ENCODE measurements at regions not wholly inside any gene's neighbourhood (a gene's known extent, or its start where the extent isn't known, plus 50 kb on each side); places are given as distances from the start of the nearest gene placed in this dataset.

DNA sequence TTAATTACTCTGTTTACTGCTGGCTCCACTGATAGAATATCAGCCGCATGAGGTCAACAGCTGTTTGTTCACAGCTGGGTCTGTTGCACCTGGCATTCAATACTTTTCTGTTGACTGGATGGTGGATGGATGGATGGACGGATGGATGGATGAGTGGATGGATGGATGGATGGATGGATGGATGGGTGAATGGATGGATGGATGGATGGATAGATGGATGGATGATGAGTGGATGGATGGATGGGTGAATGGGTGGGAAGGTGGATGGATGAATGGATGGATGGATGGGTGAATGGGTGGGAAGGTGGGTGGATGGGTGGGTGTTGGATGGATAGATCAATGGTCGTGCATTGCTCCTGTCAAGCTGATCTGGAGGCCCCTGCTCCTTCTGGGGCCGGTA lies 422.2 kb upstream of the SULF2 start (continued):
- TF ChIP-seq, protein P1, sequence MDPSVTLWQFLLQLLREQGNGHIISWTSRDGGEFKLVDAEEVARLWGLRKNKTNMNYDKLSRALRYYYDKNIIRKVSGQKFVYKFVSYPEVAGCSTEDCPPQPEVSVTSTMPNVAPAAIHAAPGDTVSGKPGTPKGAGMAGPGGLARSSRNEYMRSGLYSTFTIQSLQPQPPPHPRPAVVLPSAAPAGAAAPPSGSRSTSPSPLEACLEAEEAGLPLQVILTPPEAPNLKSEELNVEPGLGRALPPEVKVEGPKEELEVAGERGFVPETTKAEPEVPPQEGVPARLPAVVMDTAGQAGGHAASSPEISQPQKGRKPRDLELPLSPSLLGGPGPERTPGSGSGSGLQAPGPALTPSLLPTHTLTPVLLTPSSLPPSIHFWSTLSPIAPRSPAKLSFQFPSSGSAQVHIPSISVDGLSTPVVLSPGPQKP (IDR thresholded peaks at IDR 0.05; ENCODE audit: low read depth, low read length) = no peak
- TF ChIP-seq ZBED1 (IDR thresholded peaks at IDR 0.05; ENCODE audit: borderline replicate concordance) (no peak), BMI1 (IDR thresholded peaks at IDR 0.05; ENCODE audit: borderline replicate concordance) (no peak), POU2F2 (IDR thresholded peaks at IDR 0.05; ENCODE audit: borderline replicate concordance, low read depth, low read length) (no peak), RB1 (IDR thresholded peaks at IDR 0.05; ENCODE audit: borderline replicate concordance) (no peak), FOS (IDR thresholded peaks at IDR 0.05; ENCODE audit: borderline replicate concordance, extremely low read depth, insufficient read length) (no peak), MEF2B (IDR thresholded peaks at IDR 0.05; ENCODE audit: partially characterized antibody, poor library complexity, severe bottlenecking) (no peak), SMAD1 (IDR thresholded peaks at IDR 0.05; ENCODE audit: low read depth, partially characterized antibody) (no peak), CBFB (IDR thresholded peaks at IDR 0.05; ENCODE audit: low read depth) (no peak)
- TF ChIP-seq, protein P2, sequence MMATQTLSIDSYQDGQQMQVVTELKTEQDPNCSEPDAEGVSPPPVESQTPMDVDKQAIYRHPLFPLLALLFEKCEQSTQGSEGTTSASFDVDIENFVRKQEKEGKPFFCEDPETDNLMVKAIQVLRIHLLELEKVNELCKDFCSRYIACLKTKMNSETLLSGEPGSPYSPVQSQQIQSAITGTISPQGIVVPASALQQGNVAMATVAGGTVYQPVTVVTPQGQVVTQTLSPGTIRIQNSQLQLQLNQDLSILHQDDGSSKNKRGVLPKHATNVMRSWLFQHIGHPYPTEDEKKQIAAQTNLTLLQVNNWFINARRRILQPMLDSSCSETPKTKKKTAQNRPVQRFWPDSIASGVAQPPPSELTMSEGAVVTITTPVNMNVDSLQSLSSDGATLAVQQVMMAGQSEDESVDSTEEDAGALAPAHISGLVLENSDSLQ (IDR thresholded peaks at IDR 0.05) = no peak
- TF ChIP-seq, protein P3, sequence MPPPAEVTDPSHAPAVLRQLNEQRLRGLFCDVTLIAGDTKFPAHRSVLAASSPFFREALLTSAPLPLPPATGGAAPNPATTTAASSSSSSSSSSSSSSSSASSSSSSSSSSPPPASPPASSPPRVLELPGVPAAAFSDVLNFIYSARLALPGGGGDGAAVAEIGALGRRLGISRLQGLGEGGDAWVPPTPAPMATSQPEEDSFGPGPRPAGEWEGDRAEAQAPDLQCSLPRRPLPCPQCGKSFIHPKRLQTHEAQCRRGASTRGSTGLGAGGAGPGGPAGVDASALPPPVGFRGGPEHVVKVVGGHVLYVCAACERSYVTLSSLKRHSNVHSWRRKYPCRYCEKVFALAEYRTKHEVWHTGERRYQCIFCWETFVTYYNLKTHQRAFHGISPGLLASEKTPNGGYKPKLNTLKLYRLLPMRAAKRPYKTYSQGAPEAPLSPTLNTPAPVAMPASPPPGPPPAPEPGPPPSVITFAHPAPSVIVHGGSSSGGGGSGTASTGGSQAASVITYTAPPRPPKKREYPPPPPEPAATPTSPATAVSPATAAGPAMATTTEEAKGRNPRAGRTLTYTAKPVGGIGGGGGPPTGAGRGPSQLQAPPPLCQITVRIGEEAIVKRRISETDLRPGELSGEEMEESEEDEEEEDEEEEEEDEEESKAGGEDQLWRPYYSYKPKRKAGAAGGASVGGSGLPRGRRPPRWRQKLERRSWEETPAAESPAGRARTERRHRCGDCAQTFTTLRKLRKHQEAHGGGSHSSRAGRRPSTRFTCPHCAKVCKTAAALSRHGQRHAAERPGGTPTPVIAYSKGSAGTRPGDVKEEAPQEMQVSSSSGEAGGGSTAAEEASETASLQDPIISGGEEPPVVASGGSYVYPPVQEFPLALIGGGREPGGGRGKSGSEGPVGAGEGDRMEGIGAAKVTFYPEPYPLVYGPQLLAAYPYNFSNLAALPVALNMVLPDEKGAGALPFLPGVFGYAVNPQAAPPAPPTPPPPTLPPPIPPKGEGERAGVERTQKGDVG (CRISPR knock-in tag; IDR thresholded peaks at IDR 0.05) = no peak
- TF ChIP-seq, protein P4, sequence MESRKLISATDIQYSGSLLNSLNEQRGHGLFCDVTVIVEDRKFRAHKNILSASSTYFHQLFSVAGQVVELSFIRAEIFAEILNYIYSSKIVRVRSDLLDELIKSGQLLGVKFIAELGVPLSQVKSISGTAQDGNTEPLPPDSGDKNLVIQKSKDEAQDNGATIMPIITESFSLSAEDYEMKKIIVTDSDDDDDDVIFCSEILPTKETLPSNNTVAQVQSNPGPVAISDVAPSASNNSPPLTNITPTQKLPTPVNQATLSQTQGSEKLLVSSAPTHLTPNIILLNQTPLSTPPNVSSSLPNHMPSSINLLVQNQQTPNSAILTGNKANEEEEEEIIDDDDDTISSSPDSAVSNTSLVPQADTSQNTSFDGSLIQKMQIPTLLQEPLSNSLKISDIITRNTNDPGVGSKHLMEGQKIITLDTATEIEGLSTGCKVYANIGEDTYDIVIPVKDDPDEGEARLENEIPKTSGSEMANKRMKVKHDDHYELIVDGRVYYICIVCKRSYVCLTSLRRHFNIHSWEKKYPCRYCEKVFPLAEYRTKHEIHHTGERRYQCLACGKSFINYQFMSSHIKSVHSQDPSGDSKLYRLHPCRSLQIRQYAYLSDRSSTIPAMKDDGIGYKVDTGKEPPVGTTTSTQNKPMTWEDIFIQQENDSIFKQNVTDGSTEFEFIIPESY (IDR thresholded peaks at IDR 0.05) = no peak
